ENCODE measurements at regions not wholly inside any gene's neighbourhood (a gene's known extent, or its start where the extent isn't known, plus 50 kb on each side); places are given as distances from the start of the nearest gene placed in this dataset.

DNA sequence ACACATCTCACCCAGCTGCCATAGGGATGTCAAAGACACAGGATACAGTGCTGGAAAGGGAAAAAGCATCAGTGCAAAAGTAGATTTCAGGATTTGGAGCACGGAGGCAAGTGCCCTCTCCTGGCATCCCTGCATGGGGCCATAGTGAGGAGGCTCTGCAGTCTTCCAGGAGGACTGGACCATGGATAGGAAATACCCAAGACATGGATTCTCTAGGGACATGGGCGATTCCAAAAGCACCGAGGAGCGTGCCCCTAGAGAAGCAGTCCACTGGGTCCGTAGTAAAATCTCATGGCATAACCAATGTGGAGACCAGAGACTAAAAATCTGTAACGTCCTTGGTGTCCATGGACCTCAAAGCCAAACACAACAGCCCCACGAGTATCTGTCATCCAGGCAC, 818.2 kb downstream of the KCNJ18 start:
- no peak overlapping the region for H3K27ac ChIP-seq (ENCODE audit: extremely low read length, insufficient read depth, low read length)
- intact Hi-C loops (cut with micrococcal nuclease; ENCODE audit: unreplicated experiment) (no loop called here), in situ Hi-C loops (cut with HindIII; ENCODE audit: extremely low pct_ligation_motif_present, low pct_unique_long_range_greater_than_20kb) (no loop called here)
- WGBS (ENCODE audit: low lambda C conversion rate) = 0% methylated on average over 1 of the region's 7 CpGs
- FAIRE-seq = no peak
- DNase-seq (ENCODE audit: low spot score) = no peak
- H3K79me2 ChIP-seq (ENCODE audit: insufficient read depth, low read length) = no peaks in the 10 kb centered on the region
- ChIA-PET POLR2A (no interaction called here), CTCF (ENCODE audit: low intra/inter-chr PET ratio, low total read pairs) (no interaction called here)
- H3K9me3 ChIP-seq (ENCODE audit: low read length) = no peaks in the 10 kb centered on the region
- no peak overlapping the region for H2AFZ ChIP-seq (ENCODE audit: low read length)
- H4K20me1 ChIP-seq (ENCODE audit: insufficient read depth, low read length) = no peaks in the 10 kb centered on the region
- H3K36me3 ChIP-seq (replicated peaks in 1 of 2; ENCODE audit: control insufficient read depth in 1 of 2, insufficient read depth in 2 of 2, low read length in 2 of 2) = no peaks in the 10 kb centered on the region
- no peaks in the 10 kb centered on the region for H3K4me1 ChIP-seq (ENCODE audit: insufficient read depth, low read length)
- TF ChIP-seq ZSCAN31 (CRISPR knock-in tag; IDR thresholded peaks at IDR 0.05; ENCODE audit: low read depth) (no peak), KMT2A (CRISPR knock-in tag; IDR thresholded peaks at IDR 0.05) (no peak), TAF1 (CRISPR knock-in tag; IDR thresholded peaks at IDR 0.05) (no peak), ZNF260 (CRISPR knock-in tag; IDR thresholded peaks at IDR 0.05; ENCODE audit: borderline replicate concordance, low read depth) (no peak), ZBTB26 (CRISPR knock-in tag; IDR thresholded peaks at IDR 0.05; ENCODE audit: borderline replicate concordance) (no peak), AKAP8 (CRISPR knock-in tag; IDR thresholded peaks at IDR 0.05) (no peak), NR2F1 (CRISPR knock-in tag; IDR thresholded peaks at IDR 0.05) (no peak), WIZ (CRISPR knock-in tag; IDR thresholded peaks at IDR 0.05) (no peak), ZNF749 (CRISPR knock-in tag; IDR thresholded peaks at IDR 0.05; ENCODE audit: borderline replicate concordance) (no peak), SMARCC2 (IDR thresholded peaks at IDR 0.05) (no peak), RERE (CRISPR knock-in tag; IDR thresholded peaks at IDR 0.05; ENCODE audit: low read depth) (no peak), CBX1 (IDR thresholded peaks at IDR 0.05; ENCODE audit: low read depth) (no peak), ZNF430 (CRISPR knock-in tag; IDR thresholded peaks at IDR 0.05) (no peak), ZNF205 (CRISPR knock-in tag; IDR thresholded peaks at IDR 0.05) (no peak), SIN3A (IDR thresholded peaks at IDR 0.05; ENCODE audit: borderline replicate concordance, low read depth, low read length) (no peak), ATM (IDR thresholded peaks at IDR 0.05; ENCODE audit: borderline replicate concordance) (no peak), ARHGAP35 (CRISPR knock-in tag; IDR thresholded peaks at IDR 0.05; ENCODE audit: borderline replicate concordance) (no peak), KLF11 (CRISPR knock-in tag; IDR thresholded peaks at IDR 0.05) (no peak)
- TF ChIP-seq, protein P1, sequence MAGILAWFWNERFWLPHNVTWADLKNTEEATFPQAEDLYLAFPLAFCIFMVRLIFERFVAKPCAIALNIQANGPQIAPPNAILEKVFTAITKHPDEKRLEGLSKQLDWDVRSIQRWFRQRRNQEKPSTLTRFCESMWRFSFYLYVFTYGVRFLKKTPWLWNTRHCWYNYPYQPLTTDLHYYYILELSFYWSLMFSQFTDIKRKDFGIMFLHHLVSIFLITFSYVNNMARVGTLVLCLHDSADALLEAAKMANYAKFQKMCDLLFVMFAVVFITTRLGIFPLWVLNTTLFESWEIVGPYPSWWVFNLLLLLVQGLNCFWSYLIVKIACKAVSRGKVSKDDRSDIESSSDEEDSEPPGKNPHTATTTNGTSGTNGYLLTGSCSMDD (CRISPR knock-in tag; IDR thresholded peaks at IDR 0.05) = no peak
- no peak overlapping the region for H3K4me3 ChIP-seq (replicated peaks in 1 of 3; ENCODE audit: insufficient read depth in 1 of 3, low read depth in 2 of 3, low read length in 3 of 3)
- H3K27me3 ChIP-seq (ENCODE audit: control insufficient read depth in 1 of 2, insufficient read depth in 2 of 2, low read length in 2 of 2) = no peaks in the 10 kb centered on the region
- no peak overlapping the region for H3K9ac ChIP-seq (ENCODE audit: insufficient read depth, low read depth, low read length)
- BruUV-seq (replicated peaks) = no TSS peak
- ATAC-seq = no peak
- no peak overlapping the region for H3K4me2 ChIP-seq (ENCODE audit: low read depth, low read length)
